ENCODE measurements at regions not wholly inside any gene's neighbourhood (a gene's known extent, or its start where the extent isn't known, plus 50 kb on each side); places are given as distances from the start of the nearest gene placed in this dataset.

DNA sequence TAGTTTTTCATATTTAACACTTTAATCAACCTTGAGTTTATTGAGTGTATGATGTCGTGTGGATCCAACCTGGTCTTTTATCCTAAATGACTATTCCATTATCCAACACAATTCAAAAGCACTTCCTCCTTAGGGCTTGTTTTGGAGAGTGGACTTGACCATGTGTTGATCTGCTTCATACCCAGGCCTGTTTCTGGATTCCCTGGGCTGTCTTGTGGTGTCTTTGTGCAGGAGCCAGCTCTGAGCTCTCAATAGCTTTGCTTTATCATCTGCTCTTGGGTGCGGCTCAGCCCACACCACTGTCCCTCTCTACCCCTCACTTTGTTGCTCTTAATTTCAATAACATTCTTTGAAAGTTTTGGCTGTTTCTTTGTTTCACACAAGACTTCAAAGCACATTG is 70.9 kb upstream of the CHST15 start:
- Mint-ChIP-seq H3K9me3 (no peaks in the 10 kb centered on the region; the same call in 1 of the 3 replicates), H3K4me3 (no peak overlapping the region), H3K4me1 (peaks cover 21% of the 10 kb centered on the region), H3K27me3 (ENCODE audit: insufficient read depth, low read depth, poor library complexity) (peaks cover 13% of the 10 kb centered on the region), H3K36me3 (ENCODE audit: low read depth) (no peaks in the 10 kb centered on the region), H3K27ac (no peak overlapping the region)
- Histone ChIP-seq H2AFZ (no peak overlapping the region), H3K9me2 (ENCODE audit: insufficient read depth) (no peaks in the 10 kb centered on the region), H3K4me1 (ENCODE audit: insufficient read depth) (peaks cover 13% of the 10 kb centered on the region), H3K27ac (ENCODE audit: low read depth) (no peak overlapping the region), H3F3A (replicated peaks; ENCODE audit: low read depth) (no peaks in the 10 kb centered on the region), H3K27me3 (ENCODE audit: insufficient read depth) (no peaks in the 10 kb centered on the region), H3K4me3 (no peak overlapping the region), H3K4me2 (no peak overlapping the region), H3K36me3 (ENCODE audit: insufficient read depth) (no peaks in the 10 kb centered on the region), H3K79me2 (replicated peaks; ENCODE audit: insufficient read depth) (no peaks in the 10 kb centered on the region), H4K20me1 (replicated peaks; ENCODE audit: insufficient read depth) (no peaks in the 10 kb centered on the region)
- TF ChIP-seq NANOG (IDR thresholded peaks at IDR 0.05; ENCODE audit: borderline replicate concordance) (no peak), ZNF331 (CRISPR knock-in tag; IDR thresholded peaks at IDR 0.05; ENCODE audit: low read depth) (no peak), POLR2AphosphoS5 (IDR thresholded peaks at IDR 0.05; ENCODE audit: low read depth) (no peak), JUNB (IDR thresholded peaks at IDR 0.05; ENCODE audit: unreplicated experiment) (no peak), EZH2phosphoT487 (IDR thresholded peaks at IDR 0.05; ENCODE audit: unreplicated experiment) (no peak), ZNF114 (CRISPR knock-in tag; IDR thresholded peaks at IDR 0.05) (no peak), CREB1 (CRISPR knock-in tag; IDR thresholded peaks at IDR 0.05; ENCODE audit: low read depth) (no peak), STAT1 (IDR thresholded peaks at IDR 0.05; ENCODE audit: unreplicated experiment) (no peak), EZH2 (IDR thresholded peaks at IDR 0.05; ENCODE audit: low read depth, unreplicated experiment) (no peak)
- TF ChIP-seq, protein P1, sequence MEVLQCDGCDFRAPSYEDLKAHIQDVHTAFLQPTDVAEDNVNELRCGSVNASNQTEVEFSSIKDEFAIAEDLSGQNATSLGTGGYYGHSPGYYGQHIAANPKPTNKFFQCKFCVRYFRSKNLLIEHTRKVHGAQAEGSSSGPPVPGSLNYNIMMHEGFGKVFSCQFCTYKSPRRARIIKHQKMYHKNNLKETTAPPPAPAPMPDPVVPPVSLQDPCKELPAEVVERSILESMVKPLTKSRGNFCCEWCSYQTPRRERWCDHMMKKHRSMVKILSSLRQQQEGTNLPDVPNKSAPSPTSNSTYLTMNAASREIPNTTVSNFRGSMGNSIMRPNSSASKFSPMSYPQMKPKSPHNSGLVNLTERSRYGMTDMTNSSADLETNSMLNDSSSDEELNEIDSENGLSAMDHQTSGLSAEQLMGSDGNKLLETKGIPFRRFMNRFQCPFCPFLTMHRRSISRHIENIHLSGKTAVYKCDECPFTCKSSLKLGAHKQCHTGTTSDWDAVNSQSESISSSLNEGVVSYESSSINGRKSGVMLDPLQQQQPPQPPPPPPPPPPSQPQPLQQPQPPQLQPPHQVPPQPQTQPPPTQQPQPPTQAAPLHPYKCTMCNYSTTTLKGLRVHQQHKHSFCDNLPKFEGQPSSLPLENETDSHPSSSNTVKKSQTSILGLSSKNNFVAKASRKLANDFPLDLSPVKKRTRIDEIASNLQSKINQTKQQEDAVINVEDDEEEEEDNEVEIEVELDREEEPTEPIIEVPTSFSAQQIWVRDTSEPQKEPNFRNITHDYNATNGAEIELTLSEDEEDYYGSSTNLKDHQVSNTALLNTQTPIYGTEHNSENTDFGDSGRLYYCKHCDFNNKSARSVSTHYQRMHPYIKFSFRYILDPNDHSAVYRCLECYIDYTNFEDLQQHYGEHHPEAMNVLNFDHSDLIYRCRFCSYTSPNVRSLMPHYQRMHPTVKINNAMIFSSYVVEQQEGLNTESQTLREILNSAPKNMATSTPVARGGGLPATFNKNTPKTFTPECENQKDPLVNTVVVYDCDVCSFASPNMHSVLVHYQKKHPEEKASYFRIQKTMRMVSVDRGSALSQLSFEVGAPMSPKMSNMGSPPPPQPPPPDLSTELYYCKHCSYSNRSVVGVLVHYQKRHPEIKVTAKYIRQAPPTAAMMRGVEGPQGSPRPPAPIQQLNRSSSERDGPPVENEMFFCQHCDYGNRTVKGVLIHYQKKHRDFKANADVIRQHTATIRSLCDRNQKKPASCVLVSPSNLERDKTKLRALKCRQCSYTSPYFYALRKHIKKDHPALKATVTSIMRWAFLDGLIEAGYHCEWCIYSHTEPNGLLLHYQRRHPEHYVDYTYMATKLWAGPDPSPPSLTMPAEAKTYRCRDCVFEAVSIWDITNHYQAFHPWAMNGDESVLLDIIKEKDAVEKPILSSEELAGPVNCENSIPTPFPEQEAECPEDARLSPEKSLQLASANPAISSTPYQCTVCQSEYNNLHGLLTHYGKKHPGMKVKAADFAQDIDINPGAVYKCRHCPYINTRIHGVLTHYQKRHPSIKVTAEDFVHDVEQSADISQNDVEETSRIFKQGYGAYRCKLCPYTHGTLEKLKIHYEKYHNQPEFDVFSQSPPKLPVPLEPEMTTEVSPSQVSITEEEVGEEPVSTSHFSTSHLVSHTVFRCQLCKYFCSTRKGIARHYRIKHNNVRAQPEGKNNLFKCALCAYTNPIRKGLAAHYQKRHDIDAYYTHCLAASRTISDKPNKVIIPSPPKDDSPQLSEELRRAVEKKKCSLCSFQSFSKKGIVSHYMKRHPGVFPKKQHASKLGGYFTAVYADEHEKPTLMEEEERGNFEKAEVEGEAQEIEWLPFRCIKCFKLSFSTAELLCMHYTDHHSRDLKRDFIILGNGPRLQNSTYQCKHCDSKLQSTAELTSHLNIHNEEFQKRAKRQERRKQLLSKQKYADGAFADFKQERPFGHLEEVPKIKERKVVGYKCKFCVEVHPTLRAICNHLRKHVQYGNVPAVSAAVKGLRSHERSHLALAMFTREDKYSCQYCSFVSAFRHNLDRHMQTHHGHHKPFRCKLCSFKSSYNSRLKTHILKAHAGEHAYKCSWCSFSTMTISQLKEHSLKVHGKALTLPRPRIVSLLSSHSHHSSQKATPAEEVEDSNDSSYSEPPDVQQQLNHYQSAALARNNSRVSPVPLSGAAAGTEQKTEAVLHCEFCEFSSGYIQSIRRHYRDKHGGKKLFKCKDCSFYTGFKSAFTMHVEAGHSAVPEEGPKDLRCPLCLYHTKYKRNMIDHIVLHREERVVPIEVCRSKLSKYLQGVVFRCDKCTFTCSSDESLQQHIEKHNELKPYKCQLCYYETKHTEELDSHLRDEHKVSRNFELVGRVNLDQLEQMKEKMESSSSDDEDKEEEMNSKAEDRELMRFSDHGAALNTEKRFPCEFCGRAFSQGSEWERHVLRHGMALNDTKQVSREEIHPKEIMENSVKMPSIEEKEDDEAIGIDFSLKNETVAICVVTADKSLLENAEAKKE (CRISPR knock-in tag; IDR thresholded peaks at IDR 0.05), result no peak
- TF ChIP-seq, protein P2, sequence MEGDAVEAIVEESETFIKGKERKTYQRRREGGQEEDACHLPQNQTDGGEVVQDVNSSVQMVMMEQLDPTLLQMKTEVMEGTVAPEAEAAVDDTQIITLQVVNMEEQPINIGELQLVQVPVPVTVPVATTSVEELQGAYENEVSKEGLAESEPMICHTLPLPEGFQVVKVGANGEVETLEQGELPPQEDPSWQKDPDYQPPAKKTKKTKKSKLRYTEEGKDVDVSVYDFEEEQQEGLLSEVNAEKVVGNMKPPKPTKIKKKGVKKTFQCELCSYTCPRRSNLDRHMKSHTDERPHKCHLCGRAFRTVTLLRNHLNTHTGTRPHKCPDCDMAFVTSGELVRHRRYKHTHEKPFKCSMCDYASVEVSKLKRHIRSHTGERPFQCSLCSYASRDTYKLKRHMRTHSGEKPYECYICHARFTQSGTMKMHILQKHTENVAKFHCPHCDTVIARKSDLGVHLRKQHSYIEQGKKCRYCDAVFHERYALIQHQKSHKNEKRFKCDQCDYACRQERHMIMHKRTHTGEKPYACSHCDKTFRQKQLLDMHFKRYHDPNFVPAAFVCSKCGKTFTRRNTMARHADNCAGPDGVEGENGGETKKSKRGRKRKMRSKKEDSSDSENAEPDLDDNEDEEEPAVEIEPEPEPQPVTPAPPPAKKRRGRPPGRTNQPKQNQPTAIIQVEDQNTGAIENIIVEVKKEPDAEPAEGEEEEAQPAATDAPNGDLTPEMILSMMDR (conservative IDR thresholded peaks at IDR 0.05; ENCODE audit: low read depth in 2 of 2), result no peak
- TF ChIP-seq, protein P3, sequence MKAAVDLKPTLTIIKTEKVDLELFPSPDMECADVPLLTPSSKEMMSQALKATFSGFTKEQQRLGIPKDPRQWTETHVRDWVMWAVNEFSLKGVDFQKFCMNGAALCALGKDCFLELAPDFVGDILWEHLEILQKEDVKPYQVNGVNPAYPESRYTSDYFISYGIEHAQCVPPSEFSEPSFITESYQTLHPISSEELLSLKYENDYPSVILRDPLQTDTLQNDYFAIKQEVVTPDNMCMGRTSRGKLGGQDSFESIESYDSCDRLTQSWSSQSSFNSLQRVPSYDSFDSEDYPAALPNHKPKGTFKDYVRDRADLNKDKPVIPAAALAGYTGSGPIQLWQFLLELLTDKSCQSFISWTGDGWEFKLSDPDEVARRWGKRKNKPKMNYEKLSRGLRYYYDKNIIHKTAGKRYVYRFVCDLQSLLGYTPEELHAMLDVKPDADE (IDR thresholded peaks at IDR 0.05), result no peak
- ATAC-seq (no peak), DNase-seq (ENCODE audit: low spot score) (no peak)
